Suprapubic skin (tissue), 4 donors: ENCODE measurements at regions not wholly inside any gene's neighbourhood (a gene's known extent, or its start where the extent isn't known, plus 50 kb on each side); places are given as distances from the start of the nearest gene placed in this dataset.

Experiments used
- DNase-seq, 2 donors: peaks; one replicate each; pipeline ENCODE4 v3.0.0-alpha.2; 2019; ENCODE audit warnings: low spot score in 2 of 2
- H3K27ac ChIP-seq: fragments of 200-600 bp; sonication (generic); one replicate; pipeline ENCODE4 v1.5.1; 2019
- H3K27me3 ChIP-seq: fragments of 200-600 bp; sonication (generic); one replicate; pipeline ENCODE4 v1.5.1; 2019
- H3K36me3 ChIP-seq: fragments of 200-600 bp; sonication (generic); one replicate; pipeline ENCODE4 v1.5.1; 2019
- H3K4me1 ChIP-seq: fragments of 200-600 bp; sonication (generic); one replicate; pipeline ENCODE4 v1.5.1; 2019
- H3K4me3 ChIP-seq: fragments of 200-600 bp; sonication (generic); one replicate; pipeline ENCODE4 v1.5.1; 2019; ENCODE audit warnings: mild to moderate bottlenecking
- H3K9me3 ChIP-seq: fragments of 200-600 bp; sonication (generic); one replicate; pipeline ENCODE4 v1.5.1; 2019
- CTCF ChIP-seq, 2 donors: fragments of 200-600 bp in 1 of 2; fragments of 450-650 bp in 1 of 2; sonication (generic) in 1 of 2; IDR thresholded peaks; one replicate each; pipeline ENCODE4 v1.5.1; 2016 to 2019; ENCODE audit warnings: antibody characterized with exemption in 2 of 2, mild to moderate bottlenecking in 1 of 2, moderate library complexity in 1 of 2
- EP300 ChIP-seq: sonication (generic); formaldehyde crosslinking; IDR thresholded peaks from one replicate; pipeline ENCODE4 v1.6.1; 2017; ENCODE audit warnings: antibody characterized with exemption
- POLR2A ChIP-seq, 2 donors: fragments of 450-650 bp; IDR thresholded peaks; one replicate each; pipeline ENCODE4 v1.6.1; 2017; ENCODE audit warnings: antibody characterized with exemption in 2 of 2, mild to moderate bottlenecking in 2 of 2, moderate library complexity in 2 of 2
- POLR2AphosphoS5 ChIP-seq, 3 donors: sonication (generic); formaldehyde crosslinking; IDR thresholded peaks; one replicate each; pipeline ENCODE4 v1.6.1; 2017; ENCODE audit warnings: antibody characterized with exemption in 3 of 3
- WGBS: methylation state at CpG from one replicate; pipeline ENCODE4 v1.1.5; 2018; 5-methylcytosine and 5-hydroxymethylcytosine counted together

GRCh38 chr5:3787604-3788003 lies 192.0 kb downstream of the IRX1 start:
- Histone ChIP-seq H3K27ac (no peak overlapping the region), H3K27me3 (peaks cover 3% of the 10 kb centered on the region), H3K36me3 (no peaks in the 10 kb centered on the region), H3K9me3 (no peaks in the 10 kb centered on the region), H3K4me3 (no peak overlapping the region), H3K4me1 (no peaks in the 10 kb centered on the region)
- no peak for DNase-seq
- WGBS: 54% methylated on average over 10 of the region's 10 CpGs
- TF ChIP-seq POLR2A (IDR thresholded peaks at IDR 0.05) (no peak), POLR2AphosphoS5 (IDR thresholded peaks at IDR 0.05) (no peak), CTCF (IDR thresholded peaks at IDR 0.05) (no peak), EP300 (no peak)

- peaks cover 3% of the 10 kb centered on the region for H3K27me3 ChIP-seq
- no peak overlapping the region for H3K4me3 ChIP-seq
- H3K4me1 ChIP-seq: no peaks in the 10 kb centered on the region
- DNase-seq: no peak
- no peaks in the 10 kb centered on the region for H3K36me3 ChIP-seq
- no peaks in the 10 kb centered on the region for H3K9me3 ChIP-seq
- H3K27ac ChIP-seq: no peak overlapping the region
- WGBS: 77% methylated on average over 14 of the region's 14 CpGs
- TF ChIP-seq POLR2A (IDR thresholded peaks at IDR 0.05) (no peak), EP300 (no peak), CTCF (IDR thresholded peaks at IDR 0.05) (no peak), POLR2AphosphoS5 (IDR thresholded peaks at IDR 0.05) (no peak)
Observed at GRCh38 chr5:3789519-3790193, 194.0 kb downstream of the IRX1 start.

- no peak for DNase-seq
- Histone ChIP-seq H3K4me3 (no peak overlapping the region), H3K4me1 (no peaks in the 10 kb centered on the region), H3K36me3 (no peaks in the 10 kb centered on the region), H3K27ac (no peak overlapping the region), H3K27me3 (peaks cover 3% of the 10 kb centered on the region), H3K9me3 (no peaks in the 10 kb centered on the region)
- no peak for TF ChIP-seq CTCF (IDR thresholded peaks at IDR 0.05)
- no peak for TF ChIP-seq POLR2AphosphoS5 (IDR thresholded peaks at IDR 0.05)
- no peak for TF ChIP-seq EP300
- no peak for TF ChIP-seq POLR2A (IDR thresholded peaks at IDR 0.05)
- 91% methylated on average over 1 of the region's 1 CpG for WGBS
Observed at GRCh38 chr5:3793162-3793561, 197.5 kb downstream of the IRX1 start.

- DNase-seq: no peak
- no peak overlapping the region for H3K27ac ChIP-seq
- H3K27me3 ChIP-seq: no peaks in the 10 kb centered on the region
- no peaks in the 10 kb centered on the region for H3K4me1 ChIP-seq
- no peaks in the 10 kb centered on the region for H3K36me3 ChIP-seq
- TF ChIP-seq CTCF (IDR thresholded peaks at IDR 0.05) (no peak), POLR2A (IDR thresholded peaks at IDR 0.05) (no peak), POLR2AphosphoS5 (IDR thresholded peaks at IDR 0.05) (no peak), EP300 (no peak)
- no peak overlapping the region for H3K4me3 ChIP-seq
- 85% methylated on average over 1 of the region's 1 CpG for WGBS
- no peaks in the 10 kb centered on the region for H3K9me3 ChIP-seq
Observed at GRCh38 chr5:3794611-3795010, 199.0 kb downstream of the IRX1 start.

- Histone ChIP-seq H3K36me3 (no peaks in the 10 kb centered on the region), H3K27ac (no peak overlapping the region), H3K4me3 (no peak overlapping the region), H3K9me3 (no peaks in the 10 kb centered on the region), H3K27me3 (no peaks in the 10 kb centered on the region), H3K4me1 (no peaks in the 10 kb centered on the region)
- DNase-seq: no peak
- TF ChIP-seq EP300: no peak
- no peak for TF ChIP-seq POLR2A (IDR thresholded peaks at IDR 0.05)
- no peak for TF ChIP-seq POLR2AphosphoS5 (IDR thresholded peaks at IDR 0.05)
- TF ChIP-seq CTCF (IDR thresholded peaks at IDR 0.05): no peak
- 92% methylated on average over 2 of the region's 3 CpGs for WGBS
Observed at GRCh38 chr5:3796736-3797135, 201.1 kb downstream of the IRX1 start.
